Esophagus muscularis mucosa (tissue), 4 donors: ENCODE measurements at regions not wholly inside any gene's neighbourhood (a gene's known extent, or its start where the extent isn't known, plus 50 kb on each side); places are given as distances from the start of the nearest gene placed in this dataset.

ENCODE experiments used
- EP300 ChIP-seq: sonication (generic); formaldehyde crosslinking; IDR thresholded peaks from one replicate; pipeline ENCODE4 v1.6.1; 2017; ENCODE audit warnings: antibody characterized with exemption
- POLR2A ChIP-seq: fragments of 450-650 bp; IDR thresholded peaks from one replicate; pipeline ENCODE4 v1.6.1; 2017; ENCODE audit warnings: antibody characterized with exemption, moderate library complexity, mild to moderate bottlenecking, low read depth
- POLR2AphosphoS5 ChIP-seq, 2 donors: sonication (generic); formaldehyde crosslinking; IDR thresholded peaks; one replicate each; pipeline ENCODE4 v1.6.1; 2017; ENCODE audit warnings: antibody characterized with exemption in 2 of 2
- TF ChIP-seq, protein P1 (sequence below), 3 experiments: fragments of 200-600 bp in 2 of 3; fragments of 450-650 bp in 1 of 3; sonication (generic) in 2 of 3; IDR thresholded peaks; one replicate each; pipeline ENCODE4 v1.5.1; 2017 to 2019; ENCODE audit warnings: antibody characterized with exemption in 3 of 3, mild to moderate bottlenecking in 2 of 3, moderate library complexity in 1 of 3

- TF ChIP-seq, protein P1, sequence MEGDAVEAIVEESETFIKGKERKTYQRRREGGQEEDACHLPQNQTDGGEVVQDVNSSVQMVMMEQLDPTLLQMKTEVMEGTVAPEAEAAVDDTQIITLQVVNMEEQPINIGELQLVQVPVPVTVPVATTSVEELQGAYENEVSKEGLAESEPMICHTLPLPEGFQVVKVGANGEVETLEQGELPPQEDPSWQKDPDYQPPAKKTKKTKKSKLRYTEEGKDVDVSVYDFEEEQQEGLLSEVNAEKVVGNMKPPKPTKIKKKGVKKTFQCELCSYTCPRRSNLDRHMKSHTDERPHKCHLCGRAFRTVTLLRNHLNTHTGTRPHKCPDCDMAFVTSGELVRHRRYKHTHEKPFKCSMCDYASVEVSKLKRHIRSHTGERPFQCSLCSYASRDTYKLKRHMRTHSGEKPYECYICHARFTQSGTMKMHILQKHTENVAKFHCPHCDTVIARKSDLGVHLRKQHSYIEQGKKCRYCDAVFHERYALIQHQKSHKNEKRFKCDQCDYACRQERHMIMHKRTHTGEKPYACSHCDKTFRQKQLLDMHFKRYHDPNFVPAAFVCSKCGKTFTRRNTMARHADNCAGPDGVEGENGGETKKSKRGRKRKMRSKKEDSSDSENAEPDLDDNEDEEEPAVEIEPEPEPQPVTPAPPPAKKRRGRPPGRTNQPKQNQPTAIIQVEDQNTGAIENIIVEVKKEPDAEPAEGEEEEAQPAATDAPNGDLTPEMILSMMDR (IDR thresholded peaks at IDR 0.05): no peak
- TF ChIP-seq POLR2AphosphoS5 (IDR thresholded peaks at IDR 0.05) (no peak), POLR2A (no peak), EP300 (no peak)
Measured at GRCh38 chr7:145812218-145812617, 304.4 kb upstream of the CNTNAP2 start.
